Left colon (tissue), 2 donors: ENCODE measurements at regions not wholly inside any gene's neighbourhood (a gene's known extent, or its start where the extent isn't known, plus 50 kb on each side); places are given as distances from the start of the nearest gene placed in this dataset.
A peak's percentile ranks its signal among the peaks of the same experiment; 100 is the strongest.
"Not testable (repeated sequence)": the region's sequence is repeated elsewhere in the genome, so short reads cannot be mapped to it uniquely, and the experiment has no call there.

Source experiments
- ATAC-seq: fragments of 200-7000 bp; cut with Tn5 transposase; one replicate; pipeline ENCODE4 v1.9.1; 2020; ENCODE audit warnings: mild to moderate bottlenecking, moderate library complexity
- DNase-seq, 2 donors: peaks; one replicate each; pipeline ENCODE4 v3.0.0-alpha.2; 2020
- intact Hi-C, 2 donors: fragments of 100-400 bp; cut with DNase I in 1 of 2; cut with micrococcal nuclease in 1 of 2; formaldehyde crosslinking; loops; one replicate each; pipeline versions ENCODE4 v1.11.2 to v1.14.0; 2022; cut with DNase I, micrococcal nuclease
- donor health status: DM: no; HTN: no; CAD: no.
- donor health status: DM: yes; HTN: yes; CAD: no.

DNA sequence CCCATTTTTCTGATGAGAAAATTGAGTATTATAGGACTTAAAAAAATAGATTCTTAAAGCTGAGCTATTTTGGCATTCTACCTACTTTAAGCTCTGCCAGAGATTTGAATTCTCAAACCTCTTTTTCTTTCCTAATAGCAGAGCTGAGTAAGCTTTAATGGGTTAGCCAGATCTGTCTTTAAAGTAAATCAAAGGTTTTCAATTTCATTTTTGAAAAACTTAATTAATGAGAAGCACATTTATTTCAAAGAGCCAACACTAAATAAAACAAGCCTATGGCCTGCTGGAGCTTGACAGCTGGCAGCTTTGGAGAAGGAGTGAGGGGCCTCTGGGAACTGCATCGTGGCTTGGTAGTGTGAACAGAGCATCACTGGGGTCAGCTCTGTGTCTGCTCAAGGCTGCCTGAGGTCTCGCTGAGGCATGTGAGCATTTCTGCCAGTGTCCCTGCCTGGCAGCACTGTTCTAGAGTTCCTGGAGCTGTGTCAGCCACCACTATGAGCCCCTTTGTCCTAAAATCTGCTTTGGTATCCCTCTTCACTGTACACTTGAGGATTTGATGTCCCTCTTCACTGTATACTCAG lies 50.4 kb upstream of the PRSS23 start:
- DNase-seq (no peak), ATAC-seq (no peak)
- intact Hi-C loops: no loop called here

DNA sequence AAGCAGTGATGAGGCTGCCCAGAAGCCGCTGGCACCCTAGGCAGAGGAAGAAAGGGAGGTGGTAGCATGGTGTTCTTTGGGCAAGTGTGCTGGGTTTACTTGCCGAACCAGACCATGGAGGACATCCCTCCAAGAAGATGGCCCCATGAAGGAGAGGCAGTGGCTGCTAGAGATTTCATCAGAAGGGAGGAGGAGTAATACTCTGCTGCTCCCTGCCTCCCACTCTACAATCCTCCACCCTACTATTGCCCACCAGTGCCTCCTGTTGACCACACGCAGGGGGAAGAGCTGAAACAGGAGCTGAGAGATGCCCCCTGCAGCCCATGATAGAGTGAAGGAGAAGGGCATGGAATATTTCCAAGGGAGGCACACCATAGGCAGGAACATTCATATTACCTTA lies 51.0 kb upstream of the PRSS23 start:
- DNase-seq (no peak), ATAC-seq (no peak)
- intact Hi-C loops: no loop called here

DNA sequence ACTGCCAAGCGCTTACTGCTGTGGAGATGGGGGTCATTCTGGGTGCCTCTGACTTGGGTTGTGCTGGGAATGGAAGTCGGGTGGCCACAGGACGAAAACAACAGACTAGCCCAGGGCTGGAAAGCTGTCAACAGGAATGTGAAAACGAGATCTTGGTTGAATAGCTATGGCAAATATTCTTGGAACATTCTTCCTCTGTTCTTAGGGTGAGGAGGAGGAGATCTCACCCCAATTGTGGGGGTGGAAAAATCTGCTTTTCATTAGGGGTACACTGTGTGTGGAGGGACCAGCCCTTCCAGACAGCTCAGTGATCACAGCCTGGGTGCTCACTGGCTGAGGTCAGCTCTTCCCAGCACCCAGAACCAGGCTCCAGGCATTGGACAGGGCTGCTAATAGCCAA lies 52.0 kb upstream of the PRSS23 start:
- DNase-seq (no peak), ATAC-seq (no peak)
- intact Hi-C loops: no loop called here

DNA sequence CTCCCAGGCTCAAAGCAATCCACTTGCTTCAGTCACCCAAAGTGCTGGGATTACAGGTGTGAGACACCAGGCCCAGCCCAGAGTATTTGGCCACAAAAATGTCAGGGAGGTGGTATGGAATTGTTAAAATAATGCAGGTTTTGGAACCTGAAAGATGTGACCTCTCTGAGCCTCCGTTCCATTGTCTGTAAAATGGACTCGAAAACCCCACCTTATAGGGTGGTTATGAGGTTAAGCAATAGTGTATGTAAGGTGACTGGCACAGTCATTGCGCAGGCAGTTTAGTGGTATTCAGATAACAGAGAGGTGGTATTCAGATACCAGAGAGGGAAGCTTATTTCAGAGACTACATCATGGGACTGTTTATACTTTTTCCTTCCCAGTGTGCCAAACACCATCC lies 52.5 kb upstream of the PRSS23 start:
- intact Hi-C loops: no loop called here
- DNase-seq (no peak), ATAC-seq (no peak)

DNA sequence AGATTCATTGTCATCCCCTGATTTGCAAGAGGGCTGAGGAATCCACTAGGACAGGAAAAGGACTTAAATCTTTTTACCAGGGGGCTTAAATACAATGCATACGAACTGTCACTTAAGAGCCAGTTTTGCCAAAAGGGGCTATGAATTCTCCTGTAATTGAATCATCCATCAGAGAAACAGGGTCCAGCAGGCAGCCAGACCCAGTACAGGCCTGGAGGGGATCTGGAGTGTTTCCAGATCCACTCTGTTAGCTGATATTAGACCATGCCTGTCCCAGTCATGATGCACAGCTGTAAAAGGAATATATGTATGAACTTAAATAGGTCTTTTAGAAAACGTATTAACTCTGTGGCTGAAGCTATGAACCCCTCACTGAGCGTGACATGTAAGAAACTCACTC lies 53.8 kb upstream of the PRSS23 start:
- intact Hi-C loops: no loop called here
- no peak for ATAC-seq
- DNase-seq: no peak

DNA sequence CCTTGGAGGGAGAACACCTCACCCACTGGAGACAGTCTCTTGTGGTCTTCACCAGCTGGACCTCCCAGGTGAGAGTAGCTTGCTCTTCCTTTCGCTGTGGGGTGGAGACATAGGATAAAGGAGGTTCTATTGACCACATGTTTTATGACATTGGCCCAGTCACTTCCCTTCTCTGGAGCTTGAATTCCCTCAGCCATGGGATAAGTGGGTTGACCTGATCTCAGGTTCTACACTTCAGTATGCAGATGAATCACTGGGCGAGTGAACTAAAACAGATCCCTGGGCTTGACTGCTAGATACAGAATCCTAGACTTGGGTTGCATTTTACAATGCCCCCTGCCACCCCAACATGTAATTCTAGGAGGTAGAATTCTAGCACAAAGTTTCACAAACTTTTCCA lies 54.8 kb upstream of the PRSS23 start:
- intact Hi-C loops: no loop called here

DNA sequence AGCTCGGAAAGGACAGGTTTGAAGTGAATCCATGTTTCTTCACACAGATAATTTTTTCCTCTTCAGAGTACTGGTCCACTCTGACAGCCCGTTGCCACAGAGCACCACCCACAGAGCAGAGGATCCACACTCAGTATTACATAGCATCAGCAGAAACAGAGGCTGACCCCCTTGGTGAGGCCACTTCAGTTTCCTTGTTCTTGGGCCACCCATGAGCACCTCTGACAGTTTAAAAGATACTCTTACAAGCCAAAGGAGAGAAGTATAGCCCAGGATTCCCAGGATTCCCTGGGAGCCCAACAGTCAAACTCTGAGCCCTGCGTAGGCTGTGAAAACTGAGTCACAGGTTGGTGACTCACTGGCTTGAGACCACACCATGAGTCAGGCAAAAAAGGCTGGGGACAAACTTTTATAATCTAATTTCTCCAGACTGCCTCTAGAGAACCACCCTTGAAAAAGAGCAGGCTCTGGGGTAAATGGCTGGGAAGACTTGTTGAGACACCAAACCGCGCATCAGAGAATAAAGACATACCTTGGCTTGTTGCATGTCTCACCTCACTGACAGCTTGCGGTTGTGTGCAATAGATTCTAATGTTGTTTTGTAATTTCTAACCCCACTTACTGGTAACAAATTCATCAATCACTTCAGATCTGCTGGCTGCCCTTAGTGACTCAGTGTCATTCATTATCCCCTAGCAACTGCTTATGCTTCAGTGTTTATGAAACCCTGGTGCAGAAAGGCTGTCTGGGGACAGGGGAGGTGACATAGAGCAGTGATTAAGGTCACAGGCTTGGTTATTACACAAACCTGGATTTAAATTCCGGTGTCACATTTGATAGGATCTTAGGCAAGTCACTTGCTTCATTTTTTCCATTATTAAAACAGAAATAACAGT lies 56.9 kb upstream of the PRSS23 start:
- ATAC-seq (peak; percentile 45), DNase-seq (no peak)
- intact Hi-C loops: no loop called here

More for the DNA sequence above, 54.8 kb upstream of the PRSS23 start:
- ATAC-seq (no peak), DNase-seq (no peak)

DNA sequence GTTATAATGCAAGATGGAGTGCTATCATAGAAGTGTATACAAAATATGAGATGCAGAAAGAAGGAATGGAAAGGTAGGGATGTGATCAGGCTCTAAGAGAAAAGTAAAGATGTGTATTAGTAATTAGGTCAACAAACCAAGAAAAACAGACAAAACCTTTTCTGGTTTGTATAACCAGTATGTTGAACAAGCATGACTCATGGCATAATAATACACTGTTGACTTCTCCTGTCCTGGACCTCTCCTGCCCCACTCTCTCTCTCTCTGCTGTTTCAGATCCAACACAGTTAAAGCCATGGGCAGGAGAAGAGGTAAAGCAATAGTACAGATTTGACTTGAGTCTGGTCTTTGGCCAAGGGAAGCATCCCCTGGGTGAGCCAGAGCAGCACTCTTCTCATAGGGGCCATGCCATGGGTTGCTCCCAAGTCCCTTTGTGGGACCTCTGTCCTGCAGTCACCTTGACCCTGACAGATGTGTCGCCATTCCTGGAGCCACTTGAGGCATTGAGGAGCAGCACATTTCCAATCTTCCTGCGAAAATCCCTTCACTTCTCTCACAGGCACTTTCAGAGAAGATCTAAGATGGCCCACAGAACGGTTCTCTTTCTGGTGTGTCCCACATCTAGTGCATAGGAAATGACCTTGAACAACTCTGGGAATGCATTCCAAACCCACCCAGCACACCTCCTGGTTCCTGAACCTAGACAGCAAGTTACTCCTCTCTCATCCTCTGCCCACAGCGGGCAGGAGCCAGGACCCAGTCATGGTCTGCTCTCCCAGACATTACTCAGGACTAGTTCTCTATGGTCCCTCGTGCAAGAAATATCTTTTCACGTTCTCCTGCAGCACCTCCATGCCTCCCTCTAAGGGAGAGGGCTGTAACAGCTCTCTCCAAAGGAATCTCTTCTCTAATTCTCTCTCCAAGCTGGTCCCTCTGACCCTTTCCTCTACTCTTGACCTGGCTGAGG lies 58.2 kb upstream of the PRSS23 start:
- intact Hi-C loops: no loop called here
- DNase-seq (no peak), ATAC-seq (peak; percentile 34)

DNA sequence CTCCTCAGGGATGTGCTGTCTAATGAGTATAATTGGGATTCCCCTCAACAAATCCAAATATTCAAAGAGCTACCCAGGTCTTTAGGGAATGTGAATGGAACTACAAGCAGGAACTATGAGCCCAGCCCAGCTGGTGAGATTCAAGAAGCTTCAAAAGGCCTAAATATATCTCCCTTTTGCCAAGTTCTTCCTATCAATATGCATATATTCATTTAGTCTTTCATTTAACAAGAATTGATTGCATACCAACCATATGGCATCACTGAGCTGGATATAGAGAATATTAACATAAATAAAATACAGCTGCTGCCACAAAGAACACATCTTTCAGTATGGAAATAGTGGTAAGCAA lies 58.9 kb upstream of the PRSS23 start:
- DNase-seq: no peak
- intact Hi-C loops: no loop called here
- no peak for ATAC-seq

DNA sequence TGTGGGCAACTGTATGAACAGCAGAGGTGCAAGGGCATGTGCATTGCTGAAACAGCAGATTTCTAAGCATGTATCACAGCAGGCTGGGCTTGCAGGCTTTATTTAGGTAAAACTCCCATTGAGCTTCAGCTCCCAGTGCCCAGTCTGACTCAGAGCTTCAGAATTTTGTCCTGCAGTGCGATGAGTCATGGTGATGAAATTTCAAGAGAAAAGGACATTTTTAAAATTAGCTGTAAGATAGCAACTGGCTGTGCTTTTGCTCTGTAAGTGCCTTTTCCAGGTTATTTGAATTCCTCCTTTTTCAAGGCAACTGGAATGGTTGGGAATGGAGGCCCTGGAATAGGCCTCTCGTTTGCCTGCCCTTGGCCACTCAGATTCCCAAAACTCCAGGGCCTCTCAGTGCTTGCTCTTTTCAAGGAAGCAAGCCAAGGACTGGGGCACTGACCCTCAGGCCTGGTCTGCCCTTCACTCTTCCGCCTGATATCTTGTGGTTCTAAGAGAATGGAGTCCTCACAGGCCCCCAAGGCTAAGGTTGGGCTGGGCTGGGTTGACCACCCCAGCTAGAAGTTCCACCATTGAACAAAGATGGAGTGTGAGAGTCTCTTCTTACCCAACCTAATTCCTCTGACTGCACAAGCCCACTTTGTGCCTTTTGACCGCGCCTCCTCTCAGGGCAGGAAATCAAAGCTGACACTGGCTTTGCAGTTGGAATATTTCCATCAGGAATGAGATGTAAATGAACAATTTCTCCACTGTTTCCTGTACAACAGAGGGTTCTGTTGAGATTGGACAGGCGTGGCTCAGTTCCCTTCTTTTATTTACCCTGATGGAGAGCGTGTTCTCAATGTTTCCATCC lies 59.5 kb upstream of the PRSS23 start:
- intact Hi-C loops: no loop called here
- DNase-seq (no peak), ATAC-seq (peak; percentile 15)

DNA sequence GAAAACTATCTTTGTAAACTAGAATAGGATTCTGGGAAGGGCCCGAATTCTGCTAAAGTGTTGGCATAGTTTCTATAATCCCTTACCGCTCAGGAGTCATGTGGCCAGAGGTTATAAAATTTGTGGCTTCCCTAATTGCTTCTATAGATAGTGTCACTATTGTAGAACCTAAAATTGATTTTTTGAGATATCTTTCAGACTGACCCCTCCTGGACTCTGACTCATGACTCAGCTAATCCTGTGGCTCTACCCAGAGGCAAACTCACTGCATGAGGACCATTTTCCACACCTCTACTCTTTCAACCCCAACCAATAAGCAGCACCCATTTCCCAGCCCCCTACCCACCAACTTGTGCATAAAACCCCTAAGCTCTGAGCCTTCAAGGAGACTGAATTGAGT lies 61.8 kb upstream of the PRSS23 start:
- ATAC-seq (no peak), DNase-seq (no peak)
- intact Hi-C loops: no loop called here

DNA sequence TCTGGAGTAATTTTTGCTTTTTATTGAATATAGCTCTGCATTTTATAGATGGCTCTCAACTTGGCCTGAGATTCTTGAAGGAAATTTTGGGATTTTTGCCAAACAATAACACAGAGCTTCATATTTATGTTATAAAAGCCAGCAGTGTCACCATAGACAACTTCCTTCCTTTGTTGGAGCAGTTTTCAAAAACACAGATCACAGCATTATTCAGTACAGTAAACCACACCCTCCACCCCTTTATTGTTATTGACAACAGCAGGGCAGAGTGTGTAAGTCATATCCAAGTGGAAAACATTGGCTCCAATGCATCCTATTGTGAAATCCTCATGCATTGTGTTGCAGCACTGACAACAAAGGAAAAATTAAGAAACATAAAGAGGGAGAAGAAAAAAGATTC lies 62.6 kb upstream of the PRSS23 start:
- DNase-seq (no peak), ATAC-seq (no peak)

DNA sequence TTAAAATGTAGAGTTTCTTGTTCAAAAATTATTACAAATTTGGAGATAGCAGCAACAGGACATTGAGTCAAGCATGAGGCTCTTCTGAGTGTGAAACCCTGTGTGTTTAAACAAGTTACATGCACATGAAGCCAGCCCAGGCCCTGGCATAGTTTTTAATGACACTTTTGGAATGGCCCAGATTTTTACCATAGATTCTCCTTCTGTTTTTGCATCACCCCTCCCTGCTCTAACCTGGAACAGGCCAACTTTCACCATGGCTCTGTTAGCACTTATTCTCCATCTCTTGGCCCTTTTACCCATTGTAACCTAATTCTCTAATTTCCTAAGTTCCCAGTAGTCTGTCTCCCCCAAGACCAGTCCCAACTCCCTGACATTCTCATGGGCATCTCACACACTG lies 63.1 kb upstream of the PRSS23 start:
- intact Hi-C loops: no loop called here
- no peak for ATAC-seq

More for the DNA sequence above, 62.6 kb upstream of the PRSS23 start:
- intact Hi-C loops: no loop called here

DNA sequence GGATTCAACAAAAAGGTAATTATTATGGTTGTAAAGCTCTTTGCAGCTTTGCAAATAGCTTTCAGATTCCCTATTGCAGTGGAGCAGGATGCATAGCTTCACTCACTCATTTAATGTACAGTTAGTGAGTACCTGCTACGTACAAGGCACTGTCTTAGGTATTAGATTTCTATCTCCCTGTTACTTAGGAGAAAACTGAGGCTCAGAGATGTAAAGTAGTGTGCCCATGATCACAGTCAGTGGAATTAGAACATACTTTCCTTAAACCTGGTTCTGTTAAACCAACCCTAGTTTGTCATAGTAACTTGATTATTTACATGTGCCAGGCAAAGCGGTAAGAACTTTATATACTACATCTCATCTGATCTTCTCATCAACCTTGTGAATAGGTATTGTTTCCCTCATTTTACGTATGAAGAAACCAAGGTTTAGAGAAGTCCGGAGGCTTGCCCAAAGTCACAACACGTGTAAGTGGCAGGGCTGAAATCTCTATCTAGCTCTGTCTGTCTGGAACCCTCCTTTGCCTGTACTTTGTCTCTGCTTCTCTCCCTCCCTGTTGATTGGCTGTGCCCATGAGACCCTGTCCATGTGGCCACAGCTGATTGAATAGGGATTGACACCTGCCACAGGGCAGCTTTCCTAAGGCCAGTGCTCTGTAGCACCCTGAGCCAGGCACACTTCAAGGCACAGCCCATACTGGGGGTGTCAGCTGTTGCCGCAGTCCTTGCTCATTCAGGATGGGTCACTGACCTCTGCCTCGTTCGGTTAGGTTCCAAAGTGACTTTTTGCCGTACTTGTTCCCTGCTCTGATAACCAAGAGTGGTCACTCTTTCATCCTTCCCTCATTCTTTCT lies 63.8 kb upstream of the PRSS23 start:
- ATAC-seq (no peak), DNase-seq (no peak)
- intact Hi-C loops: no loop called here

More for the DNA sequence above, 63.1 kb upstream of the PRSS23 start:
- DNase-seq: no peak

DNA sequence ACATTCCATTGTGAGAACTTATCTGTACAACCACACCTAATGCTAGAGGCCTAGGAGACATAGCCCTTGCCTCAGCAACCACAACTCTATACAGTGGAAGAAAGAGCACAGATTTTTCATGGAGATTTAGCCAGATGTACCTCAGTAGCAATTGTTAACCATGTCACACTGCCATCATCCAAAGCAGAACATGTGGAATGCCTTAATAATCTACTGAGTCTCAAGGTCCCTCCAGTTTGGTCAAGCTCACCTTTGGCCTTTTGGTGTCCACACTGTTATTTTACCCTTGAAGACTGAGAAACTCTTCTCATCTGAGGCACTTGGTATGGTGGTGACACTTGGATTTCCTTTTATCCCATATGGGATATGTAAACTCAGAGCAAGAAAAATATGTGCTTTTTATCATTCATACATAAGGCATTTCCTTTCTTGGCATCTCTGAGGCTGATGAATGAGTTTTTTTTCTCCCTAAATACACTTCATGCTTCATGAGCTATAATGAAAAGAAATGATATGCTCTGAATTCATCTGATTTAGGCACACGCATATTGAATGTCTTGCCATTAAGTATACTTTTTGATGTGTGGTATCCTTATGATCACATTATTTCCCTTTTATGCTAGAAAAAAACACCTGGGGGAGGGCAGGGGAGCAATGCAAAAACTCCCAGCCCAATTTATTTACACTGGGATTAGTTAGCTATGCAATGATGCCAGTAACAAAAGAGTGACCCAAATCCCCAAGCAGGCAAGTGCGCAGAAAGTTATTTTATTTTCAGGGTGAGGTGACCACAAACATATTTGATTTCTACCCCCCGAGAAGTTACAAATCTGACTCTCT lies 63.3 kb upstream of the ME3 start:
- DNase-seq (no peak), ATAC-seq (no peak)
- intact Hi-C loops: no loop called here

DNA sequence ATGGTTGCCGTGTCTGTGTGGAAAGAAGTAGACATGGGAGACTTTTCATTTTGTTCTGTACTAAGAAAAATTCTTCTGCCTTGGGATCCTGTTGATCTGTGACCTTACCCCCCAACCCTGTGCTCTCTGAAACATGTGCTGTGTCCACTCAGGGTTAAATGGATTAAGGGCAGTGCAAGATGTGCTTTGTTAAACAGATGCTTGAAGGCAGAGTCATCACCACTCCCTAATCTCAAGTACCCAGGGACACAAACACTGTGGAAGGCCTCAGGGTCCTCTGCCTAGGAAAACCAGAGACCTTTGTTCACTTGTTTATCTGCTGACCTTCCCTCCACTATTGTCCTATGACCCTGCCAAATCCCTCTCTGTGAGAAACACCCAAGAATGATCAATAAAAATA lies 60.3 kb upstream of the ME3 start:
- intact Hi-C loops, ATAC-seq, DNase-seq: not testable (repeated sequence)

DNA sequence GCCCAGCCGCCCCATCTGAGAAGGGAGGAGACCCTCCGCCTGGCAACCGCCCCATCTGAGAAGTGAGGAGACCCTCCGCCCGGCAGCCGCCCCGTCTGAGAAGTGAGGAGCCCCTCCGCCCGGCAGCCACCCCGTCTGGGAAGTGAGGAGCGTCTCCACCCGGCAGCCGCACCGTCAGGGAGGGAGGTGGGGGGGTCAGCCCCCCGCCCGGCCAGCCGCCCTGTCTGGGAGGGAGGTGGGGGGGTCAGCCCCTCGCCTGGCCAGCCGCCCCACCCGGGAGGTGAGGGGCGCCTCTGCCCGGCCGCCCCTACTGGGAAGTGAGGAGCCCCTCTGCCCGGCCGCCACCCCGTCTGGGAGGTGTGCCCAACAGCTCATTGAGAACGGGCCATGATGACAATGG lies 59.9 kb upstream of the ME3 start:
- intact Hi-C loops: not testable (repeated sequence)

More for the DNA sequence above, 59.9 kb upstream of the ME3 start:
- ATAC-seq, DNase-seq: not testable (repeated sequence)
